Heart right ventricle (tissue), 16 donors: ENCODE measurements at regions not wholly inside any gene's neighbourhood (a gene's known extent, or its start where the extent isn't known, plus 50 kb on each side); places are given as distances from the start of the nearest gene placed in this dataset.

Experiments used
- ATAC-seq, 8 donors: fragments of 200-7000 bp; cut with Tn5 transposase; one replicate each; pipeline ENCODE4 v1.9.1; 2020; ENCODE audit warnings: mild to moderate bottlenecking in 8 of 8, moderate library complexity in 8 of 8, moderate number of reproducible peaks in 1 of 8
- DNase-seq, 2 donors: peaks; one replicate each; pipeline ENCODE4 v3.0.0-alpha.2; 2020
- H3K27ac ChIP-seq, 10 donors: fragments of 200-600 bp; sonication (generic) in 2 of 10; one replicate each; pipeline versions ENCODE4 v1.5.0 to v1.8.0; 2020 to 2022; ENCODE audit warnings: mild to moderate bottlenecking in 3 of 10
- H3K27me3 ChIP-seq, 7 donors: fragments of 200-600 bp; one replicate each; pipeline ENCODE4 v1.8.0; 2021 to 2022; ENCODE audit warnings: mild to moderate bottlenecking in 2 of 7
- H3K36me3 ChIP-seq, 9 donors: fragments of 200-600 bp; sonication (generic) in 1 of 9; one replicate each; pipeline versions ENCODE4 v1.5.0 to v1.8.0; 2020 to 2022; ENCODE audit warnings: mild to moderate bottlenecking in 2 of 9
- H3K4me1 ChIP-seq, 9 donors: fragments of 200-600 bp; sonication (generic) in 1 of 9; one replicate each; pipeline versions ENCODE4 v1.5.0 to v1.8.0; 2020 to 2022; ENCODE audit warnings: mild to moderate bottlenecking in 4 of 9
- H3K4me3 ChIP-seq, 10 donors: fragments of 200-600 bp; sonication (generic) in 2 of 10; one replicate each; pipeline versions ENCODE4 v1.5.0 to v1.8.0; 2020 to 2022; ENCODE audit warnings: mild to moderate bottlenecking in 7 of 10, moderate library complexity in 2 of 10
- H3K9me3 ChIP-seq, 11 donors: fragments of 200-600 bp in 10 of 11; sonication (generic) in 2 of 11; one replicate each; pipeline versions ENCODE4 v1.5.0 to v1.8.0; 2013 to 2022; ENCODE audit warnings: mild to moderate bottlenecking in 2 of 11, control low read depth in 1 of 11, moderate library complexity in 1 of 11
- WGBS, 2 donors: extraction: QIAGEN DNeasy Blood & Tissue Kit; methylation state at CpG; one replicate each; pipeline ENCODE4 v1.1.7; 2013; ENCODE audit warnings: inconsistent platforms in 1 of 2; 5-methylcytosine and 5-hydroxymethylcytosine counted together
- intact Hi-C, 10 donors: fragments of 100-400 bp; cut with DNase I; formaldehyde crosslinking; loops; one replicate each; pipeline versions ENCODE4 v1.11.1 to v1.14.2; 2022
- TF ChIP-seq, protein P1 (sequence below), 9 donors: fragments of 200-600 bp; sonication (generic) in 2 of 9; IDR thresholded peaks; one replicate each; pipeline versions ENCODE4 v1.5.0 to v1.8.0; 2021 to 2022; ENCODE audit warnings: antibody characterized with exemption in 9 of 9, mild to moderate bottlenecking in 5 of 9, moderate library complexity in 1 of 9
- donor health status: Arrhythmogenic right ventricular cardiomyopathy.
- donor health status: ischemic (EF 13 %, LVEDD 7.1; RV severe dilation, severe dysfunction).
- donor health status: healthy with polysubstance abuse.
- donor health status: DM: no; HTN: yes; CAD: no.
- donor health status: DM: no; HTN: no; CAD: no.
- donor health status: ischemic (EF 25% LVEDD 6.9; RV normal size, moderate dysfunction).
- donor health status: ischemic (EF 25% LVEDD 5.7; RV mildly dilated, moderate dysfunction).
- donor health status: healthy.
- donor health status: DM: yes; HTN: yes; CAD: no.
- donor health status: Ischemic cardiomyopathy.
- donor health status: ischemic (EF 35%, LVEDD 5.7; RV mildly dilated, moderate dysfunction).
- donor health status: nonischemic (EF 11% LVEDD 7.7; RV severe dilation, severe dysfunction).
- donor health status: DM: yes; HTN: yes; CAD: no.
- donor health status: PGD.
- donor health status: ischemic (EF 29% LVEDD 5.4; RV normal size, mild dysfunction).
- donor health status: nonischemic (EF 23%, LVEDD 6.1; RV moderate dilation, normal function).

DNA sequence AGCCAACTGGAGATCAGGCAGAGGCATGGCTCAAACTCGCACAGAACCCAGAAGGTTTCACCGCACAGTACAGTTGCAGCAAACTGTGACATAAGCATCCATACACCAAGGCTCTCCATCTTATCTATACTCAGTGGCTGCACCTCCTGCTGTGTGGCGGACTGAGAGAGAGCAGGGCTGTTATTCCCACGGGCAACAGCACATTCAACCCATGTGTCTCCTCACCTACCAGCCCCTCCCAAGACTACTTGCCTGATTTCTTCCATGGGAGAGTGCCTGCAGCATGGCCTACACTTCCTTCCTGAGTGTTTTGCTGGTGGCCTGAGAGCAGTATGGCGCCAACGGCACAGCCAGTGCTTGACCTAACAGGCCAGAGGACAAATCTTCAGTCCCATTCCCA, 1606.6 kb downstream of the SLITRK1 start:
- TF ChIP-seq, protein P1, sequence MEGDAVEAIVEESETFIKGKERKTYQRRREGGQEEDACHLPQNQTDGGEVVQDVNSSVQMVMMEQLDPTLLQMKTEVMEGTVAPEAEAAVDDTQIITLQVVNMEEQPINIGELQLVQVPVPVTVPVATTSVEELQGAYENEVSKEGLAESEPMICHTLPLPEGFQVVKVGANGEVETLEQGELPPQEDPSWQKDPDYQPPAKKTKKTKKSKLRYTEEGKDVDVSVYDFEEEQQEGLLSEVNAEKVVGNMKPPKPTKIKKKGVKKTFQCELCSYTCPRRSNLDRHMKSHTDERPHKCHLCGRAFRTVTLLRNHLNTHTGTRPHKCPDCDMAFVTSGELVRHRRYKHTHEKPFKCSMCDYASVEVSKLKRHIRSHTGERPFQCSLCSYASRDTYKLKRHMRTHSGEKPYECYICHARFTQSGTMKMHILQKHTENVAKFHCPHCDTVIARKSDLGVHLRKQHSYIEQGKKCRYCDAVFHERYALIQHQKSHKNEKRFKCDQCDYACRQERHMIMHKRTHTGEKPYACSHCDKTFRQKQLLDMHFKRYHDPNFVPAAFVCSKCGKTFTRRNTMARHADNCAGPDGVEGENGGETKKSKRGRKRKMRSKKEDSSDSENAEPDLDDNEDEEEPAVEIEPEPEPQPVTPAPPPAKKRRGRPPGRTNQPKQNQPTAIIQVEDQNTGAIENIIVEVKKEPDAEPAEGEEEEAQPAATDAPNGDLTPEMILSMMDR (IDR thresholded peaks at IDR 0.05) = no peak
- DNase-seq (no peak), ATAC-seq (no peak)
- H3K36me3 ChIP-seq = no peaks in the 10 kb centered on the region
- WGBS, 2 donors = 81% methylated on average over 6 of the region's 6 CpGs
- no peak overlapping the region for H3K27ac ChIP-seq
- peaks cover 0 to 7% (median 0%) of the 10 kb centered on the region in 11 donors for H3K9me3 ChIP-seq
- no peak overlapping the region for H3K4me3 ChIP-seq
- no peaks in the 10 kb centered on the region for H3K27me3 ChIP-seq
- intact Hi-C loops = no loop called here
- H3K4me1 ChIP-seq = no peaks in the 10 kb centered on the region

DNA sequence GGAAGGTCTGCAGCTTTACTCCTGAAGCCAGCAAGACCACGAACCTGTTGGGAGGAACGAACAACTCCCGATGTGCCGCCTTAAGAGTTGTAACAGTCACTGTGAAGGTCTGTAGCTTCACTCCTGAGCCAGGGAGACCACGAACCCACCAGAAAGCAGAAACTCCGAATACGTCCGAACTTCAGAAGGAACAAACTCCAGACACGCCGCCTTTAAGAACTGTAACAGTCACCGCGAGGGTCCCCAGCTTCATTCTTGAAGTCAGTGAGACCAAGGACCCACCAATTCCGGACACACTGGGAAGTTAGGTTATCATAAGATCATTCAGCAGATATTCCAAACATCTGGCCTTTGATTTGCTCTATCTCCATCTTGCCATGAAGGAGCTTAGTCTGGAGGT, 1623.0 kb downstream of the SLITRK1 start:
- H3K4me3 ChIP-seq = no peak overlapping the region
- TF ChIP-seq, protein P1 (IDR thresholded peaks at IDR 0.05) = no peak
- no peak for DNase-seq
- WGBS, 2 donors = 93 to 95% methylated on average over 13 of the region's 13 CpGs
- no peak for ATAC-seq
- no peaks in the 10 kb centered on the region for H3K4me1 ChIP-seq
- H3K36me3 ChIP-seq = no peaks in the 10 kb centered on the region
- H3K27me3 ChIP-seq = no peaks in the 10 kb centered on the region
- H3K27ac ChIP-seq = no peak overlapping the region
- H3K9me3 ChIP-seq = peaks cover 0 to 24% (median 0%) of the 10 kb centered on the region in 11 donors
- intact Hi-C loops = no loop called here

DNA sequence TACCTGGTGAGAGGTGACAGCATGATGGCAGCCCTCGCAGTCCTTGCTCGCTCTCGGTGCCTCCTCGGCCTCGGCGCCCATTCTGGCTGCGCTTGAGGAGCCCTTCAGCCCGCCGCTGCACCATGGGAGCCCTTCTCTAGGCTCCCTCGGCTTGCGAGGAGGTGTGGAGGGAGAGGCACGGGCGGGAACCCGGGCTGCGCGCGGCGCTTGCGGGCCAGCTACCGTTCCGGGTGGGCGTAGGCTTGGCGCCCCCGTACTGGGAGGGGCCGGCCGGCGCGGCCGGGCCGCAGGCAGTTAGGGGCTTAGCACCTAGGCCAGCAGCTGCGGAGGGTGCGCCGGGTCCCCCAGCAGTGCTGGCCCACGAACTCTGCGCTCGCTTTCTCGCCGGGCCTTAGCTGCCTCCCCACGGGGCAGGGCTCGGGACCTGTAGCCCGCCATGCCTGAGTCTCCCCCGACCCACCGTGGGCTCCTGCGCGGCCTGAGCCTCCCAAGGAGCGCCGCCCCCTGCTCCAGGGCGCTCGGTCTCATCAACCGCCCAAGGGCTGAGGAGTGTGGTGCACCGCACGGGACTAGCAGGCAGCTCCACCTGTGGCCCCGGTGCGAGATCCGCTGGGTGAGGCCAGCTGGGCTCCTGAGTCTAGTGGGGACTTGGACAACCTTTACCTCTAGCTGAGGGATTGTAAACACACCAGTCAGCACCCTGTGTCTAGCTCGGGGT, 1624.3 kb downstream of the SLITRK1 start:
- intact Hi-C loops = no loop called here
- Histone ChIP-seq H3K36me3 (no peaks in the 10 kb centered on the region), H3K27ac (no peak overlapping the region), H3K27me3 (no peaks in the 10 kb centered on the region), H3K9me3 (peaks cover 0 to 24% (median 0%) of the 10 kb centered on the region in 11 donors), H3K4me1 (no peaks in the 10 kb centered on the region), H3K4me3 (no peak overlapping the region)
- ATAC-seq (no peak), DNase-seq (no peak)
- 93 to 96% methylated on average over 47 to 56 of the region's 56 CpGs for WGBS, 2 donors
- TF ChIP-seq, protein P1 (IDR thresholded peaks at IDR 0.05) = no peak

DNA sequence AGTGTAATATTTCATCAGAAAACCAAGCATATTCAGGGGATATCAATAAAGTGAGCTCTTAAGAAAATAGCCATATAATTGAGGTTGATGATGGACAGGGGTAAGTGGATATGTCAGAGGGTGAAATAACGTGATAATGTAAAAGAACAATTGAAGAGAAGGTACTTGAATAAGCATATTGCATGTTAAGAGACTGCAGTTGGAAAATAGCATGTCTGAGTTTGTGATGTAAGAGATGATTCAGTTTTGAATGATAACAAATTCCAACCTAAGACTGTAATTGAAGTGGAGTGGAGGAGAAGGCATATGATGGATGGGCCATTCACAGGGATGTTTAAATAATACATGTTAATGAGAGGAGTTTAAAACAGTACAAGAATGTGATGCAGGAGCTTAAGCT, 1633.5 kb downstream of the SLITRK1 start:
- DNase-seq (no peak), ATAC-seq (no peak)
- H3K4me1 ChIP-seq = no peaks in the 10 kb centered on the region
- intact Hi-C loops = no loop called here
- H3K27ac ChIP-seq = no peak overlapping the region
- H3K9me3 ChIP-seq = peaks cover 0 to 12% (median 0%) of the 10 kb centered on the region in 11 donors
- WGBS, 2 donors = 27 to 56% methylated on average over 1 of the region's 1 CpG
- H3K4me3 ChIP-seq = no peak overlapping the region
- H3K27me3 ChIP-seq = no peaks in the 10 kb centered on the region
- no peaks in the 10 kb centered on the region for H3K36me3 ChIP-seq
- TF ChIP-seq, protein P1 (IDR thresholded peaks at IDR 0.05) = no peak
